A673 (cell line): ENCODE measurements at regions not wholly inside any gene's neighbourhood (a gene's known extent, or its start where the extent isn't known, plus 50 kb on each side); places are given as distances from the start of the nearest gene placed in this dataset.

Experiments
- CTCF ChIP-seq: fragments of 300-800, 200-600 bp; sonication (generic); conservative IDR thresholded peaks from 2 replicates; pipeline ENCODE4 v1.5.1; 2017; ENCODE audit warnings: low read depth, mild to moderate bottlenecking, antibody characterized with exemption, low read length, moderate library complexity, mixed read lengths
- EZH2 ChIP-seq: fragments of 200-600 bp; sonication (generic); IDR thresholded peaks from 2 replicates; pipeline ENCODE4 v1.6.1; 2017; ENCODE audit warnings: borderline replicate concordance, low read depth, mild to moderate bottlenecking, mixed read lengths, antibody characterized with exemption, low read length; ENCODE audit not compliant: poor library complexity, severe bottlenecking

GRCh38 chr15:85932391-85932790 lies 137.7 kb upstream of the KLHL25 start:
- TF ChIP-seq CTCF (no peak), EZH2 (no peak)
